Adrenal gland (tissue), 5 donors: ENCODE measurements at regions not wholly inside any gene's neighbourhood (a gene's known extent, or its start where the extent isn't known, plus 50 kb on each side); places are given as distances from the start of the nearest gene placed in this dataset.

Experiments
- POLR2A ChIP-seq, 2 donors: fragments of 450-650 bp; IDR thresholded peaks; one replicate each; pipeline ENCODE4 v1.6.1; 2017; ENCODE audit warnings: antibody characterized with exemption in 2 of 2, mild to moderate bottlenecking in 2 of 2, moderate library complexity in 1 of 2
- TF ChIP-seq, protein P1 (sequence below), 6 experiments: fragments of 450-650 bp in 4 of 6; fragments of 200-600 bp in 2 of 6; sonication (generic) in 1 of 6; IDR thresholded peaks; 1 replicate in 5 of 6; 2 replicates in 1 of 6; pipeline versions ENCODE4 v1.5.1 to v1.8.0; 2016 to 2021; ENCODE audit warnings: antibody characterized with exemption in 6 of 6, mild to moderate bottlenecking in 2 of 6, moderate library complexity in 1 of 6
- donor health status: DM: no; HTN: no; CAD: no.

DNA sequence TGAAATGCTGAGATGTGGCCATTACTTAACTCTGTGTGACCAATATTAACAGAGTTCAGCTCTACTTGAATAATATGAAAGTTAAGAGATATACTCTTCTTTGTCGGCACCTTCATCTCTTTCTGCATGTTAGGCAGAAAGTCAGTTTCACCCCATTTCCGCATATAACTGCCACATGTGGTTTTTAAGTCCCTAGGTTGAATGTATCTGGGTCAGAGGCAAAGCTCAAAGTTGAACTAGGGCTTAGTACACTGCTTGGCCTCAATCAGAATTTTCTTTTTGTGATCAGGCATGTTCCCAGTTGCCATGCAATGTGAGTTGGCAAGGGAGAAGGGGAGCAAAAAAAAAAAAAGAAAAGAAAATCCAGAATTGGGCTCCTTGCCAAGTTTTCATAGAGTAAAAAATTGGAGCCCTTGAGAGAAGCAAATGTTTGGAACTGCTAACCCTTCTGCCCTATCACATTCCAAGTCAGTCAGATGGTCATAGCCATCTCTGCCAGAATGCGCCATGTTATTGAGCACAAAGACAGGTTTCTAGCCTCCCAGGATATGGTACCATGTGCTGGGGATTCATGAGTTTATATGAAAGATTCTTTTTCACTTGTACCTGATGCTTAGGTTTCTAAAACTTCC, 251.2 kb upstream of the RORB start:
- TF ChIP-seq, protein P1, sequence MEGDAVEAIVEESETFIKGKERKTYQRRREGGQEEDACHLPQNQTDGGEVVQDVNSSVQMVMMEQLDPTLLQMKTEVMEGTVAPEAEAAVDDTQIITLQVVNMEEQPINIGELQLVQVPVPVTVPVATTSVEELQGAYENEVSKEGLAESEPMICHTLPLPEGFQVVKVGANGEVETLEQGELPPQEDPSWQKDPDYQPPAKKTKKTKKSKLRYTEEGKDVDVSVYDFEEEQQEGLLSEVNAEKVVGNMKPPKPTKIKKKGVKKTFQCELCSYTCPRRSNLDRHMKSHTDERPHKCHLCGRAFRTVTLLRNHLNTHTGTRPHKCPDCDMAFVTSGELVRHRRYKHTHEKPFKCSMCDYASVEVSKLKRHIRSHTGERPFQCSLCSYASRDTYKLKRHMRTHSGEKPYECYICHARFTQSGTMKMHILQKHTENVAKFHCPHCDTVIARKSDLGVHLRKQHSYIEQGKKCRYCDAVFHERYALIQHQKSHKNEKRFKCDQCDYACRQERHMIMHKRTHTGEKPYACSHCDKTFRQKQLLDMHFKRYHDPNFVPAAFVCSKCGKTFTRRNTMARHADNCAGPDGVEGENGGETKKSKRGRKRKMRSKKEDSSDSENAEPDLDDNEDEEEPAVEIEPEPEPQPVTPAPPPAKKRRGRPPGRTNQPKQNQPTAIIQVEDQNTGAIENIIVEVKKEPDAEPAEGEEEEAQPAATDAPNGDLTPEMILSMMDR (IDR thresholded peaks at IDR 0.05), result no peak
- TF ChIP-seq POLR2A (IDR thresholded peaks at IDR 0.05), result no peak
